Activated CD4-positive, CD25-positive, alpha-beta regulatory T cell treated with anti-CD3 and anti-CD28 coated beads, Interleukin-2, amount 50 U/mL, for 24 hours (primary cell): ENCODE measurements at regions not wholly inside any gene's neighbourhood (a gene's known extent, or its start where the extent isn't known, plus 50 kb on each side); places are given as distances from the start of the nearest gene placed in this dataset.
A peak's percentile ranks its signal among the peaks of the same experiment; 100 is the strongest.
"Not testable (repeated sequence)": the region's sequence is repeated elsewhere in the genome, so short reads cannot be mapped to it uniquely, and the experiment has no call there.

ENCODE experiments used
- ATAC-seq, 2 donors: fragments of 150-1000 bp; cut with Tn5 transposase; one replicate each; pipeline ENCODE4 v1.10.0; 2021; ENCODE audit warnings: mild to moderate bottlenecking in 1 of 2, moderate library complexity in 1 of 2

GRCh38 chr4:101730291-101731117 is 60.0 kb upstream of the BANK1 start:
- peak; percentile 70 to 73 for ATAC-seq

- no peak for ATAC-seq
These were observed 63.3 kb upstream of the BANK1 start for GRCh38 chr4:101727238-101727637.

- ATAC-seq = peak; percentile 56 to 58
These were observed 66.4 kb upstream of the BANK1 start for GRCh38 chr4:101724093-101724492.

- no peak for ATAC-seq
These were observed 71.7 kb upstream of the BANK1 start for GRCh38 chr4:101718810-101719209.

- ATAC-seq = no peak
These were observed 78.8 kb upstream of the BANK1 start for GRCh38 chr4:101711590-101712260.

GRCh38 chr4:101710806-101711205 is 79.7 kb upstream of the BANK1 start:
- no peak for ATAC-seq

GRCh38 chr4:101708293-101709039 is 82.1 kb upstream of the BANK1 start:
- ATAC-seq = no peak

GRCh38 chr4:101707596-101707995 is 82.9 kb upstream of the BANK1 start:
- ATAC-seq = no peak

GRCh38 chr4:101706535-101707057 is 83.9 kb upstream of the BANK1 start:
- ATAC-seq = no peak

- no peak for ATAC-seq
These were observed 89.0 kb upstream of the BANK1 start for GRCh38 chr4:101701551-101701950.

- ATAC-seq = no peak
These were observed 90.9 kb upstream of the BANK1 start for GRCh38 chr4:101699441-101700124.

GRCh38 chr4:101697266-101697665 is 93.3 kb upstream of the BANK1 start:
- ATAC-seq = no peak

- no peak for ATAC-seq
These were observed 94.1 kb upstream of the BANK1 start for GRCh38 chr4:101696276-101697010.

GRCh38 chr4:101695176-101695575 is 95.4 kb upstream of the BANK1 start:
- no peak for ATAC-seq

GRCh38 chr4:101694403-101694802 is 96.1 kb upstream of the BANK1 start:
- not testable (repeated sequence) for ATAC-seq

- ATAC-seq = no peak
These were observed 96.6 kb upstream of the BANK1 start for GRCh38 chr4:101693842-101694398.

- no peak for ATAC-seq
These were observed 101.3 kb upstream of the BANK1 start for GRCh38 chr4:101689220-101689619.

- ATAC-seq = no peak
These were observed 105.4 kb upstream of the BANK1 start for GRCh38 chr4:101685126-101685525.

GRCh38 chr4:101682946-101683345 is 107.6 kb upstream of the BANK1 start:
- no peak for ATAC-seq

- ATAC-seq = no peak
These were observed 112.3 kb upstream of the BANK1 start for GRCh38 chr4:101678180-101678579.

GRCh38 chr4:101670897-101671296 is 119.6 kb upstream of the BANK1 start:
- ATAC-seq = no peak

- ATAC-seq = no peak
These were observed 120.2 kb upstream of the BANK1 start for GRCh38 chr4:101670370-101670769.
